GM12878 (cell line): ENCODE measurements at regions not wholly inside any gene's neighbourhood (a gene's known extent, or its start where the extent isn't known, plus 50 kb on each side); places are given as distances from the start of the nearest gene placed in this dataset.

Source experiments
- PAX5 ChIP-seq: IDR thresholded peaks from 2 replicates; pipeline ENCODE4 v1.6.1; 2011; ENCODE audit warnings: low read depth, low read length, borderline replicate concordance
- POLR2A ChIP-seq: IDR thresholded peaks from 2 replicates; pipeline ENCODE4 v1.6.1; 2011; ENCODE audit warnings: low read depth, mild to moderate bottlenecking, low read length
- POLR2AphosphoS5 ChIP-seq: IDR thresholded peaks from 2 replicates; pipeline ENCODE4 v1.6.1; 2011; ENCODE audit warnings: mild to moderate bottlenecking, low read length, inconsistent platforms
- RAD21 ChIP-seq: IDR thresholded peaks from 2 replicates; pipeline ENCODE4 v1.6.1; 2011; ENCODE audit warnings: mild to moderate bottlenecking, low read depth, low read length, moderate library complexity; ENCODE audit not compliant: insufficient read depth
- SREBF2 ChIP-seq: IDR thresholded peaks from 2 replicates; pipeline ENCODE4 v1.6.1; 2012; ENCODE audit warnings: mild to moderate bottlenecking, low read length
- TCF7 ChIP-seq: IDR thresholded peaks from 2 replicates; pipeline ENCODE4 v1.6.1; 2014; ENCODE audit warnings: antibody characterized with exemption, borderline replicate concordance
- ZZZ3 ChIP-seq: IDR thresholded peaks from 2 replicates; pipeline ENCODE4 v1.6.1; 2011; ENCODE audit warnings: low read depth; ENCODE audit not compliant: control insufficient read depth, insufficient read length
- TF ChIP-seq, protein P1 (sequence below): IDR thresholded peaks from 2 replicates; pipeline ENCODE4 v1.6.1; 2012; ENCODE audit warnings: low read depth, low read length, improper control_type of control experiment

DNA sequence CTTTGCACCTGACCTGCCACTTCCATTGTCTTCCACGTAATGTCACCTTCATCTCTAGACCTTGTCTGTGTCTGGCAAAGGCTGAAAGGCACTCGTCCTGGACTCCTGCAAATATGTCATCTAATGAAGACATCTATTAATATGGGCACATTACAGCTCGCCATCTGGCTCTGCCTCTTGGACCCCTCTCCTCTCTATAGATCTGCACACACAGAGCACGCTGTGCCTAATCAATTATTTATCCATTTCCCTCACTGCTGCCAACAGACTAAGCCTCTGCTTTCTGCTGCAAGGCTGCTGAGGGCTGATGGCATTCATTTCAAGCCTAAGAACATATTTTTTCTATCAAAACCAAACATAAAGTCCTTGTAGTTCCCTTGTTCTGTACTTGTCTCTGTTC is 573.0 kb downstream of the TUSC7 start:
- no peak for TF ChIP-seq TCF7
- TF ChIP-seq POLR2A = no peak
- no peak for TF ChIP-seq POLR2AphosphoS5
- TF ChIP-seq PAX5 = no peak
- TF ChIP-seq ZZZ3 = no peak
- TF ChIP-seq, protein P1, sequence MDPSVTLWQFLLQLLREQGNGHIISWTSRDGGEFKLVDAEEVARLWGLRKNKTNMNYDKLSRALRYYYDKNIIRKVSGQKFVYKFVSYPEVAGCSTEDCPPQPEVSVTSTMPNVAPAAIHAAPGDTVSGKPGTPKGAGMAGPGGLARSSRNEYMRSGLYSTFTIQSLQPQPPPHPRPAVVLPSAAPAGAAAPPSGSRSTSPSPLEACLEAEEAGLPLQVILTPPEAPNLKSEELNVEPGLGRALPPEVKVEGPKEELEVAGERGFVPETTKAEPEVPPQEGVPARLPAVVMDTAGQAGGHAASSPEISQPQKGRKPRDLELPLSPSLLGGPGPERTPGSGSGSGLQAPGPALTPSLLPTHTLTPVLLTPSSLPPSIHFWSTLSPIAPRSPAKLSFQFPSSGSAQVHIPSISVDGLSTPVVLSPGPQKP = no peak
- TF ChIP-seq RAD21 = no peak
- no peak for TF ChIP-seq SREBF2
